Upper lobe of left lung (tissue), 6 donors: ENCODE measurements at regions not wholly inside any gene's neighbourhood (a gene's known extent, or its start where the extent isn't known, plus 50 kb on each side); places are given as distances from the start of the nearest gene placed in this dataset.

Experiments
- ATAC-seq, 2 donors: fragments of 200-7000 bp; cut with Tn5 transposase; one replicate each; pipeline ENCODE4 v1.9.1; 2022; ENCODE audit warnings: mild to moderate bottlenecking in 2 of 2, moderate library complexity in 2 of 2; ENCODE audit not compliant: low FRiP score in 2 of 2
- DNase-seq, 2 donors: peaks; one replicate each; pipeline ENCODE4 v3.0.0-alpha.2; 2019 to 2020
- H3K27ac ChIP-seq, 4 donors: fragments of 200-600 bp; sonication (generic); one replicate each; pipeline ENCODE4 v1.5.1; 2016 to 2019
- H3K27me3 ChIP-seq, 4 donors: fragments of 200-600 bp; sonication (generic); one replicate each; pipeline ENCODE4 v1.5.1; 2017 to 2019
- H3K36me3 ChIP-seq, 4 donors: fragments of 200-600 bp; sonication (generic); one replicate each; pipeline ENCODE4 v1.5.1; 2016 to 2019
- H3K4me1 ChIP-seq, 4 donors: fragments of 200-600 bp; sonication (generic); one replicate each; pipeline ENCODE4 v1.5.1; 2018 to 2019
- H3K4me3 ChIP-seq, 4 donors: fragments of 200-600 bp; sonication (generic); one replicate each; pipeline ENCODE4 v1.5.1; 2017 to 2019; ENCODE audit warnings: mild to moderate bottlenecking in 2 of 4, moderate library complexity in 1 of 4
- H3K9me3 ChIP-seq, 4 donors: fragments of 200-600 bp; sonication (generic); one replicate each; pipeline ENCODE4 v1.5.1; 2018 to 2019
- CTCF ChIP-seq, 6 experiments: fragments of 450-650 bp in 4 of 6; fragments of 200-600 bp in 2 of 6; sonication (generic) in 2 of 6; IDR thresholded peaks; one replicate each; pipeline ENCODE4 v1.5.1; 2016 to 2019; ENCODE audit warnings: antibody characterized with exemption in 6 of 6
- EP300 ChIP-seq, 4 donors: sonication (generic); formaldehyde crosslinking; IDR thresholded peaks; one replicate each; pipeline ENCODE4 v1.5.1; 2017; ENCODE audit warnings: antibody characterized with exemption in 4 of 4, control low read depth in 2 of 4
- POLR2A ChIP-seq, 4 donors: fragments of 450-650 bp; IDR thresholded peaks; one replicate each; pipeline ENCODE4 v1.5.1; 2016 to 2017; ENCODE audit warnings: antibody characterized with exemption in 4 of 4, mild to moderate bottlenecking in 2 of 4
- POLR2AphosphoS5 ChIP-seq, 2 donors: sonication (generic); formaldehyde crosslinking; IDR thresholded peaks; one replicate each; pipeline ENCODE4 v1.5.1; 2017; ENCODE audit warnings: antibody characterized with exemption in 2 of 2
- WGBS, 2 donors: methylation state at CpG; one replicate each; pipeline ENCODE4 v1.1.5; 2017 to 2018; 5-methylcytosine and 5-hydroxymethylcytosine counted together
- donor health status: DM: no; HTN: no; CAD: no; lungs with moderate emphysema.
- donor health status: DM: no; HTN: yes; CAD: no; lungs with severe emphysema.

DNA sequence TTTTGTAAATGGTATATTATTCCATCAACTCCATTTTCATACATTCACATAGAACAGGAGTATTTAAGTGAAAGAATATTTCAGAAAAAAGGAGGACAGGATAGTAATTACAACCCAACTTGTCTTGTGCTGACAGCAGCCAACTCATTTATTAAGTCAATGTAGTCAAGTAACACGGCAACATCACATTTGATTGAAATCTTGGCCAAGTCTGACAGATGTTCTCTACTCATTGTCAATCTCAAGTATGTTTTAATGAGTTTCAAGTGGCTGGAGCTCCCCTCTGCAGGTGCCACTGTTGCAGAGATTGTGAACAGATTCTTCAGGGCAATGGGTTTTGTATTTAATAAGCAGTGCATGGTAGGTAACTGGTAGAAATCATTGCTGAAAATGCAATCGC lies 332.5 kb downstream of the C4orf33 start:
- 78 to 83% methylated on average over 2 of the region's 2 CpGs for WGBS, 2 donors
- TF ChIP-seq CTCF (IDR thresholded peaks at IDR 0.05) (no peak), POLR2A (IDR thresholded peaks at IDR 0.05) (no peak), POLR2AphosphoS5 (IDR thresholded peaks at IDR 0.05) (no peak), EP300 (IDR thresholded peaks at IDR 0.05) (no peak)
- ATAC-seq (no peak), DNase-seq (no peak)
- Histone ChIP-seq H3K4me3 (no peak overlapping the region), H3K4me1 (no peaks in the 10 kb centered on the region), H3K27ac (no peak overlapping the region), H3K27me3 (no peaks in the 10 kb centered on the region), H3K36me3 (no peaks in the 10 kb centered on the region), H3K9me3 (no peaks in the 10 kb centered on the region)

DNA sequence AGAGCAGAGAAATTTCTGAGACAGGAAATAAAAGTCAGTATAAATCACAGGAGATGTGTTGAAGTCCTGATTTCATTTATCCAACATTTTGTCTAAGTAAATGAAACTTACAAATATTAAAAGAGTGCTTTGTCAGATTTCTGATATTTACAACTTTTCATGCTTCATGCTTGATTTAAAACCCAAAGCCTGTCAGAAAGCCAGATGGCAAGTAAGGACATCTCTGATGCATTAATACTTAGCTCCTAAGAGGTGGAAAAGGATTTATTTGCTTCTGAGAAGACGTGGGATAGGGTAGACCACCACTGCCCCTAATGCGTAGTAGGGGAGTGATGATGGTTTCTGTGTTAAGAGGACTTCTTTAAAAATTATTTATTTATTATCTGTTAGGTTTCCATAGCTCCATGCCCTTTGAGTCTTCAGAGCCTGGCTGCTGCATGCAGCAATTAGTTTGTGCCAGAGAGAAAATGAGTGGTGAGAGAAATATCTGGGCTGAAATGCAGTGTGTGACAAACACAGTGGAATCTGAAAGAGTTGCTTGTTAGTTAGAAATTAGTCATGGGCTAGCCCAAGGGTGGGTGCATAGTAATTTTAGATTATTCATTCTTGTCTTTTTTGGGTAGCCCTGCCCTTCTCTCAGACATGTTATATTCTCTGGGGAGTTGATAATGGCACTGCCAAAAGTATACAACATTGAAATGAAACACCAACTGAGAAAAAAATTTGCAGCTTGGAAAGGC lies 333.8 kb downstream of the C4orf33 start:
- no peaks in the 10 kb centered on the region for H3K4me1 ChIP-seq
- no peak overlapping the region for H3K27ac ChIP-seq
- WGBS, 2 donors = 67 to 69% methylated on average over 2 of the region's 2 CpGs
- H3K9me3 ChIP-seq = no peaks in the 10 kb centered on the region
- no peak for TF ChIP-seq POLR2AphosphoS5 (IDR thresholded peaks at IDR 0.05)
- TF ChIP-seq CTCF (IDR thresholded peaks at IDR 0.05) = no peak
- TF ChIP-seq POLR2A (IDR thresholded peaks at IDR 0.05) = no peak
- TF ChIP-seq EP300 (IDR thresholded peaks at IDR 0.05) = no peak
- ATAC-seq (no peak), DNase-seq (no peak)
- no peaks in the 10 kb centered on the region for H3K36me3 ChIP-seq
- H3K27me3 ChIP-seq = no peaks in the 10 kb centered on the region
- no peak overlapping the region for H3K4me3 ChIP-seq

DNA sequence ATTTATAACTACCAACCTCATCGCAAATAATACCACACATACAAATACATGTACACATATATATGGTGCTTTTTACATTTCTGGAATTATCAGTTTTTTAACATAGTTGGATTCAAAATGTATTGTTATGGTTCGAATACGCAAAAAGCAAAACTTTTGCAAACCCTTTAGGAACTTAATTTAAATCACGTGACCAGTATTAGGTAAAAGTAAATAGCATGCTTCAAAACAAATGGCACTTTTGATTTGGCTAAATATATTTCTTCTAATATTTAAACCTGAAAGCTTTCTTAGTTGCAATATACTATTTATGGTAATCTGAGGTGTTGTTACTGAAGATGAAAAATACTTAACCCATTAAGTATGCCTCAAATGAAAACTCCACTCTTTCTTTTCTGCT lies 341.4 kb downstream of the C4orf33 start:
- 88 to 95% methylated on average over 4 of the region's 4 CpGs for WGBS, 2 donors
- DNase-seq = no peak
- Histone ChIP-seq H3K36me3 (no peaks in the 10 kb centered on the region), H3K27ac (no peak overlapping the region), H3K9me3 (no peaks in the 10 kb centered on the region), H3K4me1 (no peaks in the 10 kb centered on the region), H3K27me3 (no peaks in the 10 kb centered on the region), H3K4me3 (no peak overlapping the region)
- no peak for ATAC-seq
- TF ChIP-seq CTCF (IDR thresholded peaks at IDR 0.05) (no peak), EP300 (IDR thresholded peaks at IDR 0.05) (no peak), POLR2AphosphoS5 (IDR thresholded peaks at IDR 0.05) (no peak), POLR2A (IDR thresholded peaks at IDR 0.05) (no peak)

DNA sequence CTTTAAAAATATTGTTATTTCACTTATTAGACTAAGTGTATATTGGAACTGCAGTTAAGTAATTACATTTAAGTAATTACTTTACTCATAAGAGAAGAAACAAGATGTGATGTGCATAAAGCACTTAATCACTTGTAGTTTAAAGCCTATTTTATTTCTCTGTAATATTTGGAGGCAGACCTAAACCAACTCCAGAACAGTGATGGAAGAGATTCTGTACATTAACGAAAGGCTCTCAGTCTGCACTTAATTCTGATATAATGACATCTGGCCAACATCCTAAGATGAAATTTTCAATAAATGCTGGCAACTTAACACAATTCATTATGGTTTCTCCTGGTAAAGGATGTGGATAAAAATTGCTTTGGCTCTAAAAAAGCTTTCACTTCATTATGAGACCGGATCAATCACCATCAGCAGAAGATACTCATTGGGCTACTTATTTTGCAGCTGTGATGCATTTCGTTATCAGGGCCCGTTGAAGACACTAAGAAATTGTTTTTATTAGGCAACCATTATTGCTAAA lies 342.6 kb downstream of the C4orf33 start:
- WGBS, 2 donors = 83 to 84% methylated on average over 4 of the region's 4 CpGs
- Histone ChIP-seq H3K4me1 (no peaks in the 10 kb centered on the region), H3K27ac (no peak overlapping the region), H3K4me3 (no peak overlapping the region), H3K36me3 (no peaks in the 10 kb centered on the region), H3K27me3 (no peaks in the 10 kb centered on the region), H3K9me3 (no peaks in the 10 kb centered on the region)
- ATAC-seq (no peak), DNase-seq (no peak)
- TF ChIP-seq POLR2A (IDR thresholded peaks at IDR 0.05) (no peak), EP300 (IDR thresholded peaks at IDR 0.05) (no peak), CTCF (IDR thresholded peaks at IDR 0.05) (no peak), POLR2AphosphoS5 (IDR thresholded peaks at IDR 0.05) (no peak)

GRCh38 chr4:129446074-129446473 lies 350.1 kb downstream of the C4orf33 start:
- DNase-seq (no peak), ATAC-seq (peak in 1 of 2 donors; percentile 28)
- H3K4me1 ChIP-seq = no peaks in the 10 kb centered on the region
- no peak overlapping the region for H3K4me3 ChIP-seq
- no peaks in the 10 kb centered on the region for H3K36me3 ChIP-seq
- no peaks in the 10 kb centered on the region for H3K9me3 ChIP-seq
- no peaks in the 10 kb centered on the region for H3K27me3 ChIP-seq
- WGBS, 2 donors = 83% methylated on average over 1 of the region's 1 CpG; no CpG with 5 or more reads in 1 of the 2 donors
- H3K27ac ChIP-seq = no peak overlapping the region
- TF ChIP-seq POLR2A (IDR thresholded peaks at IDR 0.05) (no peak), CTCF (IDR thresholded peaks at IDR 0.05) (no peak), POLR2AphosphoS5 (IDR thresholded peaks at IDR 0.05) (no peak), EP300 (IDR thresholded peaks at IDR 0.05) (no peak)
